Jurkat, Clone E6-1 (cell line): ENCODE measurements at regions not wholly inside any gene's neighbourhood (a gene's known extent, or its start where the extent isn't known, plus 50 kb on each side); places are given as distances from the start of the nearest gene placed in this dataset.

Experiments used
- DNase-seq: peaks from one replicate; pipeline ENCODE4 v3.0.0-alpha.2; 2011; ENCODE audit warnings: low read depth, low spot score
- H3K4me3 ChIP-seq: 2 replicates; pipeline ENCODE4 v1.5.1; 2011; ENCODE audit warnings: mild to moderate bottlenecking, low read length, control low read depth, moderate library complexity

DNA sequence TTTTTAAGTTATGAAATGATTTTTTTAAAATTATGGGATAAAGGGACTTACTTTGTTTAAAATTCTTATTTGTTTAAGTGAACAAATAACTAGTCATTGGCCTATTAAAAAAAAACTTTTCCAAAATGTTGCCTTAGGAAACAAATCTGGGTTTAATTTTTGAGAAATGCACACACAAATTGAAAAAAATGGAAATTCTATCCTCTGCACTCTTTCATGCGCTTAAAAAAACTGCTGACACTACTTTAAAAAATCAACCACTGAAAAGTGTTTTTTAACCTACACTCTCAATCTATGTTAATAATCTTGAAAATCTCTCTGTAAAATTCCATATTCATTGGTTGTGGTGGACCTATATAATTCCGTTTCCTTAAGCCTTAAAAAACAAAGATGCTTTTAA, 163.4 kb upstream of the DAB2 start:
- DNase-seq: no peak
- no peak overlapping the region for H3K4me3 ChIP-seq

DNA sequence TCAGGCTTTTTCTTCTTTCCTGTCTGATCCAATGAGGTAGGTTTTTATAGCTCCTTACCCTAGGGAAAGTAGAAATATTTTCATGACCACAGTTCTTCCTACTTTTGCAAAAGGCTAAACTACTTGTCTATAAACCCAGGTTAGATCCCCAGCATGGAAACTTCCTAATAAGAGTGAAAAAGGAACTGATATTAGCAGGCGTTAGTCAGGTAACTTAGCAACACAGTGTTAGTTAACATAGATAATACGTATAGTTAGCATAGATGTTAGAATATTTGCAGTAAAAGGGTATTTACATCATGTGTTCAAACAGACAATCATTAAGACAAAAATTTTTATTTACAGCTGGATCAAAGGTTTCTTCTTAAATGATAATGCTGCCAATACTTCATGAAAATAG, 162.9 kb upstream of the DAB2 start:
- no peak for DNase-seq
- H3K4me3 ChIP-seq: no peak overlapping the region

- H3K4me3 ChIP-seq: no peak overlapping the region
- DNase-seq: no peak
Measured at GRCh38 chr5:39586185-39586584, 161.4 kb upstream of the DAB2 start.

DNA sequence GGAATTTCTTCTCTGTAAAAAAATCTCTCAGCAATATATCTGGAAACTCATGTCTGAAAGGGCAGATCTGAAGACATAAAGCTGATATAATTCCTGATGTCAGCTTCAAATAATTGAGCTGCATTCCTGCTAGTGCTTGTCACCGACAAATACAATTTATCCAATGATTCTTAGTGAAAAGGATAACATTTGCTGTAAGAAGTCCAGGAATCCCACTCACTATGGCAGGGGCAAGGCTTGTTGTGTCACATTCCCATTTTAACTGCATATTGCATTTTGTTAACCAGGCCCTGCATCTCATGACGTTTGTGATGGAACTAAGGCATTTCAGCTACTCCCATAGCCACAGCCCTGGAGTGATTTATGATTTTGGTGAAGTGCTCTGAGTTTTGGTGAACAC, 160.1 kb upstream of the DAB2 start:
- DNase-seq: no peak
- H3K4me3 ChIP-seq: no peak overlapping the region

DNA sequence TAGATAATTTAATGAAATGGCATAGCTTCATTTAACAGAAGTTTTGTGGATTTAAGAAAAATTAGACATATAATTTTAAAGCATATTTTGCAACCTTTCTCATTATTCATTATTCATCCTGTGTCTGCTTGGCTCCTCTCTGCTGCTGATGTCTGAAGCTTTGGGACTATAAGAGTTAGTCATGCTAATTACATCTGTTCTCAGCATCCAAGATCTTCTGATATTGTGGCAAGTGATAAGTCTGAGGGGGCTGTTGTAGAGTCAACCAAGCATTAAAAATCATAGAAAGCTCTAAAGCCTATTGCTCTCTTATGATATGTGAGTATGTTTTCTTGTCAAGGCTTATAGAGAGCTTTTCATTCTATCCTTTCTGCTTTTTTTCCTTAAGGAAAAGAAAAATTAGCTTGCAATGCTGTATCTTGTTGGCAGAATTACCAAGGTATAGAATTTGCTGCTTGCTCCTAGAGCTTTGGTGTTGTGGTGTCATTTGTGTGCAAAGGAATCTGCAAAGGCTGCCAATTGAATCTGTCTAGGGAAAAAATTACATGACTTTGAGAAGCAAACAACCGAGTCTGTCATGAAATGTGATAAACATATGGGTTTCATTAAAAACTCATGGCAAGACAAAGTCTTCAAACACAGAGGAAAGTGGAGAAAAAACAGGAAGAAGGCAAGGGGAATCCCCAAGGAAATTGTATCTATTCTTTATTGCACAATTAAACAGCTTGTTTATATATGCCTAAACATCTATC, 156.1 kb upstream of the DAB2 start:
- no peak for DNase-seq

GRCh38 chr5:39579750-39580149, 155.0 kb upstream of the DAB2 start:
- DNase-seq: no peak
- no peak overlapping the region for H3K4me3 ChIP-seq

More for the DNA sequence above, 156.1 kb upstream of the DAB2 start:
- no peak overlapping the region for H3K4me3 ChIP-seq

DNA sequence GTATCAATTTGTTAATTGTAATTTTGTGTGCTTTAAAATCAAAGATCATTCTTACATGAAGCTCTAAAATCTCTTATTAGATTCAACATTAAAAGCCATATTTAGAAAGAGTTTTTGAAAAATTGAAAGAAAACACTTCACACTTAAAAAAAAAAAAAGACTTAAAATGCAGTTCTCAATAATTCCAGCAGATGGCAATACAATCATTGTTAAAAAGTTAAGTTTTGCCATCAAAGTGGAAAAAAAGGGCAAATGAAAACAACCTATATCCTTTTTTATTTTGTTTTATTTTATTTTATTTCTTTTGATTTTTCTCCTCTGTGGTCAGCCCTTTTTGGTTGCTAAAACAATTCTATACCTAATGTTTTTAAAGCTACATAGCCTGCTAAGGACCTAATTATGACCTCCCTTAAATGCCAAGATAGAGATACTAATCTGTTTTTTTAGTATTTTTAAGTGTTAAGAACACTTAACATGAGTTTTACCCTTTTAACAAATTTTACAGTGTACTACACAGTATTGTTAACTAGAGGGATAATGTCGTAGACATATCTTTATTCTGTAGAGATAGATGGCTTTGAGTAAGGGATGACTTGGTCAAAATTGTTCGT, 154.2 kb upstream of the DAB2 start:
- DNase-seq: peak; percentile 21
- no peak overlapping the region for H3K4me3 ChIP-seq

DNA sequence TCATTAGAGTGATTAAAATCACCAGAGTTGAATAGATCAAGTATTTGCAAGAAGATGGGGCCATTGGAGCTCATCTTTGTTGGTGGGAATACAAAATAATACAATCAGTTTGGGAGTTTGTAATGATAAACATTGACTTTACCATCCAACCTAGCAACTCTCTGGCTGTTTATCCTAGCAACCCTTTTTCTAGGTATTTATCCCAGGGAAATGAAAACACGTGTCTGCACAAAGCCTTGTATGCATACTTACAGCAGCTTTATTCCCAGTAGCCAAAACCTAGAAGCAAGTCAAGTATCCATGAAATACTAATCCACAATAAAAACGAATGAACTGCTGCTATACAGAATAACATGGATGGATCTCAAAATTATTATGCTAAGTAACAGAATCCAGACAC, 152.7 kb upstream of the DAB2 start:
- H3K4me3 ChIP-seq: no peak overlapping the region
- no peak for DNase-seq

GRCh38 chr5:39570403-39571027, 145.7 kb upstream of the DAB2 start:
- no peak overlapping the region for H3K4me3 ChIP-seq
- peak; percentile 35 for DNase-seq

DNA sequence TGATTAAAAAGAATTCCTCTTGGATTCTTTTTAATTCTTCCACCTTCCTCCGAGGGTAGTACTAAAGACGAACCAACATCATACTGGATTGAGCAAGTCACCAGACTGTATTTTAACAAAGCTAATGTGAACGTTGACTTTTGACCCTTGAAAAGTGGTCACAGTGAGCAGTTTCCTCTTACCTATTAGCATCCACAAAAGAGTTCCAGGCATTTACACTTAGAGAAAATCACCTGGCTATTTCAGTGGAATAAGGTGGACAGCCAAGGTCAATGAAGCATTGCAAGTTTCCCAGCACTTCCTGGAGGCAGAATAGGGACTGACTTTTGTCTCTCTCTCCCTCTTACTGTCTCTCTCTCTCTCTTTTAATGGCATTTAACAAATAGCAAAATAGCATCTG, 145.1 kb upstream of the DAB2 start:
- DNase-seq: no peak
- H3K4me3 ChIP-seq: no peak overlapping the region

DNA sequence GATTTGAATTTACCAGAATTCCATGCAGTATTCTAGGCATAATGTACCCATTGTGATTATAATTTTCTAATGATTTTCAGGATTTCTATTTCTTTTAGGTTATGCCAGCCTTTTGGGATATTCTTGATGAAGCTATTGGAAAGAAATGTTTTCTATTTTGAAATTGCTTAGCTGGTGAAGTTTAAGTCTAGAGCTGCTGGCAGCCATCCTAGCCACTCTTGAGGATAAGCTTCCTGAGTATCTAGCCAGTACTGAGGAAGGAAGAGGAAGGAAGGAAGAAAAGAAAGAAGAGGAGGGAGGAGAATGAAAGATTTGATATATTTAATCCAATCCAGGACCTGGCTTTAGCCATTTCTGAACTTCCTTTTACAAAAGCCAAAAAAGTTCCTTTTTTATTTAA, 142.1 kb upstream of the DAB2 start:
- no peak for DNase-seq
- no peak overlapping the region for H3K4me3 ChIP-seq

GRCh38 chr5:39566029-39566428, 141.2 kb upstream of the DAB2 start:
- no peak overlapping the region for H3K4me3 ChIP-seq
- no peak for DNase-seq

- no peak for DNase-seq
- no peak overlapping the region for H3K4me3 ChIP-seq
Measured at GRCh38 chr5:39561421-39561820, 136.6 kb upstream of the DAB2 start.

DNA sequence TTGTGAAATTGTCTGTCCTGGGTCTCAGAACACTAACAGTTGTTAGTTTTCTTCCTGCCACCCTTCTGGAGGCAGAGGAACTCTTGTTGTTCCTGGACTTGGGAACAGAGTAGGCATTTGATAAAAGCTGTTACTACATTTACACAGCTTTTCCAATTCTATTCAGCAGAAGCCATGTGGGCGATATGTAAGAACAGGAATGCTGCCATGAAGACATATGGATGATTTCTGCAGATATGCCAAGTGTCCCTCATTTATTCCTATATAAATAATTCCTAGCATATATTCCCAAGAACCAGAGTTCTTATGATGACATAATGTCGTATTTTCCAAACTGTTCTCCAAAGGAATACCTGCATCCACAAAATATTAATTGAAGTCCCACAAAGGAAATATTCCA, 135.9 kb upstream of the DAB2 start:
- DNase-seq: no peak
- H3K4me3 ChIP-seq: no peak overlapping the region

- no peak overlapping the region for H3K4me3 ChIP-seq
- no peak for DNase-seq
Measured at GRCh38 chr5:39559923-39560322, 135.1 kb upstream of the DAB2 start.

DNA sequence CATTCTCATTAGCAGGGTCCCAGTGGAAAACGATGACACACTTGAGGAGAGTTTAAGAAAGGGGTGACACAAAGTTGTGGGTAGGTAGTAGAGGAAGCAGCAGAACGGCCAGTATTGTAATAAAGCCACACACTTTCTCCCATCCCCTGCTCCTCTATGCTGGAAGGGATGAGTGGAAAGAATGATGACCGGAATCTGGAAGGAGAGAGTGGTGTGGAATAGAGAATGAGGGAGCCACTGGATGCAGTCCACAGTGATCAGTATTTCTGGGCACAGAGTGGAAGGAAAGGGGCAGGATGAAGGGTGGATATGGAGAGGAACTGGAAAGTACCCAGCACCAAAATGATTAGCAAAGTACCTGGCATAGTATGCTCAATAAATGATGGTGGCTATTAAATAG, 133.8 kb upstream of the DAB2 start:
- H3K4me3 ChIP-seq: no peak overlapping the region

GRCh38 chr5:39555788-39556187, 131.0 kb upstream of the DAB2 start:
- no peak overlapping the region for H3K4me3 ChIP-seq
- DNase-seq: no peak

More for the DNA sequence above, 133.8 kb upstream of the DAB2 start:
- DNase-seq: no peak

DNA sequence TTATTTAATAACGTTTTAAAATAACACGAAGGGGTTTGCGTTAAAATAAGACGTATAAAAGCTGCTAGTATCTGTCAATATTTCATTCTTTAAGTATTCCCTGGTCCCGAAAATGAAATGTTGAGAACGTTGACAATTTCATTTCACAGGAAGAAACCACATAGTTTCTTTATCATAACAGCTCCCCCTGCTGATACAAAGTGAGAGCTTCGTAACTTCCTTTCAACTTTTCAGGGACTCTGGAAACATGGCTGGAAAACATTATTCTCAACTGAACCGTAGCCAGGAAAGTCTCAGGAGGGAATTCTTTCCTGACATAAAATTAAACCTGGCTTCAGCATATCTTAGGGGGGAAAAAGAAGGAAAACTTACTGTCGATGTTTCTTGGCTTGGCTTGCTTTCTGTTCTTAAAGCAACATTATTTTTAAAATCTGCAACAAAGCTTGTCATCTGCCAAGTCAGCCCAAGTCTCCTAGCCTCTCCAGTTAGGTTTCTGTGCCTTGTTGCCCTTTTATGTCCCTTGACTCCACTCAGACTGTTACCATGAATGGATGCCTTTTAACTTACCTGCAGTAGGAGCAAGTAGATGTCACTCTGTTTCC, 122.9 kb upstream of the DAB2 start:
- peak; percentile 44 for DNase-seq
- H3K4me3 ChIP-seq: no peak overlapping the region

DNA sequence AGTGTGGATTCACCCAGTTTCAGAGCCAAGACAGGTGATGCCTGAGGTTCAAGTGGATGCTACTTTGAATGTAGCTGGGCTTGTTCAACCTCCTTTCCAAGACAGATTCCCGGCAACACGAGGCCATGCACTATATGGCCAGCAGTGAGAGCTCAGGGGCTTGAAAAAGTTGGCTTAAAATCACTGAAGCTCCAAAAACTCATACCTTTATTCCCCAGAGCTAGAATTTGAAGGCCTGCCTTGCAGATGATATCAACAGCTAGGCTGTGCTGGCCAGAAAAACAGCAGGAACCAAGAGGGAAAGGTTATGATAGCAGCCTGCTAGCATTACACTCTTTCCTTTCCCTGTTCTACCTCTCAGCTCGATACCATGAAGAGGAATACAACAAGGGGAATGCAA, 120.2 kb upstream of the DAB2 start:
- no peak for DNase-seq
- H3K4me3 ChIP-seq: no peak overlapping the region

GRCh38 chr5:39543335-39543734, 118.6 kb upstream of the DAB2 start:
- no peak overlapping the region for H3K4me3 ChIP-seq
- DNase-seq: no peak
